ENCODE measurements at regions not wholly inside any gene's neighbourhood (a gene's known extent, or its start where the extent isn't known, plus 50 kb on each side); places are given as distances from the start of the nearest gene placed in this dataset.

DNA sequence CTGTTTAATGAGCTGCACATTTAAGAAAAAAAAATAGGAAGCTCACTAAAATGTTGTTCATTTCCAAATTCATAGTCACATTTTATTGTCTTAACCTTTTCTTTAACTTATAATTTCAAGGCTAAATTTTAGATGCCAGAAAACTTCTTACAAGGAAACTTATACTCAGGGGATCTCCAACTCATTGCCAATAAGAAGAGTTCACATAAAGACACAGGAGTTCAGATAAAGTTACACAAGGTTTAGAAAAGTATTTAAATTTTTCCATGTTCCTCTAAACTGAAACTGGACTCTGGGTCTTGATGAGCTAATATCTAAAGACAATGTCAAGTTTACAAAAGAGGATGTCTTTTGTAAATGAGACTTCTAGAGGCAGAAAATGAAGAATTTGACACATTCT is 190.7 kb upstream of the KCNJ16 start:
- ChIA-PET POLR2A (no interaction called here), CTCF (ENCODE audit: low intra/inter-chr PET ratio, low total read pairs) (no interaction called here)
- Histone ChIP-seq H3K36me3 (replicated peaks in 1 of 2; ENCODE audit: control insufficient read depth in 1 of 2, insufficient read depth in 2 of 2, low read length in 2 of 2) (no peaks in the 10 kb centered on the region), H4K20me1 (ENCODE audit: insufficient read depth, low read length) (no peaks in the 10 kb centered on the region), H3K4me3 (replicated peaks in 1 of 3; ENCODE audit: insufficient read depth in 1 of 3, low read depth in 2 of 3, low read length in 3 of 3) (no peak overlapping the region), H3K27ac (ENCODE audit: extremely low read length, insufficient read depth, low read length) (no peak overlapping the region), H3K79me2 (ENCODE audit: insufficient read depth, low read length) (no peaks in the 10 kb centered on the region), H3K9me3 (ENCODE audit: low read length) (peaks cover 89% of the 10 kb centered on the region), H3K27me3 (ENCODE audit: control insufficient read depth in 1 of 2, insufficient read depth in 2 of 2, low read length in 2 of 2) (no peaks in the 10 kb centered on the region), H3K4me2 (ENCODE audit: low read depth, low read length) (no peak overlapping the region), H3K9ac (ENCODE audit: insufficient read depth, low read depth, low read length) (no peak overlapping the region), H2AFZ (ENCODE audit: low read length) (no peak overlapping the region), H3K4me1 (ENCODE audit: insufficient read depth, low read length) (no peaks in the 10 kb centered on the region)
- no TSS peak for BruUV-seq (replicated peaks)
- in situ Hi-C loops (cut with HindIII; ENCODE audit: extremely low pct_ligation_motif_present, low pct_unique_long_range_greater_than_20kb) (loop anchor here (25.0 kb wide), 1 partner anchor 97 kb away; no protein-coding TSS in a partner anchor), intact Hi-C loops (cut with micrococcal nuclease; ENCODE audit: unreplicated experiment) (no loop called here)
- ATAC-seq (no peak), DNase-seq (ENCODE audit: low spot score) (no peak), FAIRE-seq (no peak)
- TF ChIP-seq ZNF234 (CRISPR knock-in tag; conservative IDR thresholded peaks at IDR 0.05) (no peak), ZNF12 (CRISPR knock-in tag; IDR thresholded peaks at IDR 0.05) (no peak), ARNT (IDR thresholded peaks at IDR 0.05) (no peak), CHD4 (IDR thresholded peaks at IDR 0.05; ENCODE audit: borderline replicate concordance, low read length) (no peak), MIER3 (CRISPR knock-in tag; IDR thresholded peaks at IDR 0.05; ENCODE audit: borderline replicate concordance) (no peak), NFIC (IDR thresholded peaks at IDR 0.05; ENCODE audit: low read length) (no peak), ZFP82 (CRISPR knock-in tag; IDR thresholded peaks at IDR 0.05; ENCODE audit: borderline replicate concordance) (no peak), ZNF550 (CRISPR knock-in tag; IDR thresholded peaks at IDR 0.05; ENCODE audit: borderline replicate concordance) (no peak), TRIM24 (CRISPR knock-in tag; IDR thresholded peaks at IDR 0.05) (no peak), CCDC6 (CRISPR knock-in tag; IDR thresholded peaks at IDR 0.05) (no peak), ZNF446 (CRISPR knock-in tag; IDR thresholded peaks at IDR 0.05) (no peak), ZNF451 (CRISPR knock-in tag; IDR thresholded peaks at IDR 0.05) (no peak), SRSF1 (optimal IDR thresholded peaks at IDR 0.05; ENCODE audit: low read depth, low read length) (no peak), SMARCC2 (IDR thresholded peaks at IDR 0.05) (no peak), ZNF256 (CRISPR knock-in tag; conservative IDR thresholded peaks at IDR 0.05) (no peak), YY1 (IDR thresholded peaks at IDR 0.05; ENCODE audit: insufficient read depth, insufficient replicate concordance, low read depth, low read length) (no peak), SIX1 (CRISPR knock-in tag; IDR thresholded peaks at IDR 0.05; ENCODE audit: borderline replicate concordance) (no peak), PRMT3 (CRISPR knock-in tag; IDR thresholded peaks at IDR 0.05; ENCODE audit: borderline replicate concordance, low read depth) (no peak)
- TF ChIP-seq, protein P1, sequence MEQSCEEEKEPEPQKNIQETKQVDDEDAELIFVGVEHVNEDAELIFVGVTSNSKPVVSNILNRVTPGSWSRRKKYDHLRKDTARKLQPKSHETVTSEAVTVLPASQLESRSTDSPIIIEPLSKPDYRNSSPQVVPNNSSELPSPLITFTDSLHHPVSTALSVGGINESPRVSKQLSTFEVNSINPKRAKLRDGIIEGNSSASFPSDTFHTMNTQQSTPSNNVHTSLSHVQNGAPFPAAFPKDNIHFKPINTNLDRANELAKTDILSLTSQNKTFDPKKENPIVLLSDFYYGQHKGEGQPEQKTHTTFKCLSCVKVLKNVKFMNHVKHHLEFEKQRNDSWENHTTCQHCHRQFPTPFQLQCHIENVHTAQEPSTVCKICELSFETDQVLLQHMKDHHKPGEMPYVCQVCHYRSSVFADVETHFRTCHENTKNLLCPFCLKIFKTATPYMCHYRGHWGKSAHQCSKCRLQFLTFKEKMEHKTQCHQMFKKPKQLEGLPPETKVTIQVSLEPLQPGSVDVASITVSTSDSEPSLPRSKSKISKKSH (CRISPR knock-in tag; IDR thresholded peaks at IDR 0.05; ENCODE audit: borderline replicate concordance), result no peak

Measured in HepG2 (cell line).